H1 (cell line): ENCODE measurements at regions not wholly inside any gene's neighbourhood (a gene's known extent, or its start where the extent isn't known, plus 50 kb on each side); places are given as distances from the start of the nearest gene placed in this dataset.

Experiments used
- CTCF ChIA-PET: fragments of 300-600 bp; sonication (Branson Sonifier 250); formaldehyde crosslinking; loops from one replicate; lab custom pipeline; 2021; ENCODE audit not compliant: partially characterized antibody; lab: Charles Lee
- POLR2A ChIA-PET: fragments of 300-600 bp; sonication (Branson Sonifier 250); formaldehyde crosslinking; loops from one replicate; lab custom pipeline; 2021; ENCODE audit warnings: inconsistent platforms; ENCODE audit not compliant: partially characterized antibody; lab: Charles Lee
- DNase-seq, 2 experiments: peaks; one replicate each; pipeline versions ENCODE4 v3.0.0 to v3.0.0-alpha.2; 2010 to 2022; ENCODE audit warnings: low spot score in 2 of 2, low read depth in 1 of 2, mixed read lengths in 1 of 2
- FAIRE-seq: peaks from 2 replicates; lab custom pipeline; 2011; peaks lifted over from hg19 to GRCh38; lab: Jason Lieb, UNC
- H2AFZ ChIP-seq: 2 replicates; pipeline ENCODE4 v1.8.1; 2012; ENCODE audit warnings: low read length, inconsistent platforms
- H2AK5ac ChIP-seq: 2 replicates; pipeline ENCODE4 v1.6.1; 2013; ENCODE audit warnings: low read depth, low read length
- H2BK120ac ChIP-seq: replicated peaks from 2 replicates; pipeline ENCODE3; 2013; ENCODE audit warnings: low read depth, low read length, inconsistent platforms
- H2BK12ac ChIP-seq: 2 replicates; pipeline ENCODE4 v1.6.1; 2013; ENCODE audit warnings: low read depth, low read length
- H2BK15ac ChIP-seq: 2 replicates; pipeline ENCODE4 v1.6.1; 2013; ENCODE audit warnings: low read length
- H2BK20ac ChIP-seq: 2 replicates; pipeline ENCODE4 v1.6.1; 2013; ENCODE audit warnings: low read length
- H2BK5ac ChIP-seq: 2 replicates; pipeline ENCODE4 v1.6.1; 2013; ENCODE audit warnings: low read depth, low read length
- H3K14ac ChIP-seq: 2 replicates; pipeline ENCODE4 v1.6.1; 2013; ENCODE audit warnings: inconsistent platforms; ENCODE audit not compliant: insufficient read length
- H3K18ac ChIP-seq: 2 replicates; pipeline ENCODE4 v1.6.1; 2013; ENCODE audit warnings: low read length; ENCODE audit errors: extremely low read depth
- H3K23ac ChIP-seq: 2 replicates; pipeline ENCODE4 v1.6.1; 2013; ENCODE audit warnings: inconsistent platforms; ENCODE audit not compliant: insufficient read length
- H3K23me2 ChIP-seq: 2 replicates; pipeline ENCODE4 v1.6.1; 2013; ENCODE audit warnings: low read depth, low read length
- H3K27ac ChIP-seq: 2 replicates; pipeline ENCODE4 v1.6.1; 2011; ENCODE audit warnings: low read depth, low read length, inconsistent platforms
- H3K27me3 ChIP-seq, 4 experiments: replicated peaks in 1 of 4; 1 replicate in 1 of 4; 2 replicates in 3 of 4; pipeline versions ENCODE4 v1.6.1 to v1.8.1; 2011 to 2013; ENCODE audit warnings: low read length in 3 of 4, mild to moderate bottlenecking in 3 of 4, inconsistent platforms in 2 of 4, mixed read lengths in 2 of 4, moderate library complexity in 1 of 4; ENCODE audit not compliant: control insufficient read depth in 3 of 4, insufficient read depth in 3 of 4; ENCODE audit errors: extremely low read depth in 1 of 4
- H3K36me3 ChIP-seq, 4 experiments: 2 replicates each; pipeline versions ENCODE4 v1.6.1 to v1.8.1; 2011 to 2013; ENCODE audit warnings: mild to moderate bottlenecking in 4 of 4, low read length in 3 of 4, moderate library complexity in 2 of 4, control low read depth in 1 of 4, inconsistent platforms in 1 of 4; ENCODE audit not compliant: insufficient read depth in 4 of 4, control insufficient read depth in 2 of 4
- H3K4ac ChIP-seq: replicated peaks from 2 replicates; pipeline ENCODE3; 2013; ENCODE audit warnings: low read length, low read depth, mixed read lengths, inconsistent platforms; ENCODE audit not compliant: insufficient read length
- H3K4me1 ChIP-seq, 4 experiments: replicated peaks in 1 of 4; 1 replicate in 1 of 4; 2 replicates in 3 of 4; pipeline versions ENCODE4 v1.6.1 to v1.8.1; 2011 to 2013; ENCODE audit warnings: low read length in 3 of 4, inconsistent platforms in 2 of 4, mixed read lengths in 1 of 4; ENCODE audit not compliant: insufficient read depth in 4 of 4, control insufficient read depth in 3 of 4
- H3K4me2 ChIP-seq, 2 experiments: 2 replicates each; pipeline versions ENCODE4 v1.6.1 to v1.8.1; 2011 to 2013; ENCODE audit warnings: low read depth in 2 of 2, low read length in 2 of 2, control low read depth in 1 of 2, inconsistent platforms in 1 of 2, mild to moderate bottlenecking in 1 of 2; ENCODE audit not compliant: insufficient read depth in 1 of 2
- H3K4me3 ChIP-seq, 4 experiments: fragments of 200-600, 300-600 bp in 1 of 4; sonication (generic), shearing (Covaris generic), sonication (Bioruptor Twin) in 1 of 4; 2 replicates each; pipeline versions ENCODE4 v1.5.1 to v1.8.1; 2011 to 2016; ENCODE audit warnings: low read length in 4 of 4, low read depth in 3 of 4, control low read depth in 2 of 4, inconsistent platforms in 2 of 4, mild to moderate bottlenecking in 2 of 4, mixed read lengths in 1 of 4, moderate library complexity in 1 of 4; ENCODE audit not compliant: insufficient read depth in 2 of 4; ENCODE audit errors: extremely low read depth in 1 of 4
- H3K56ac ChIP-seq: replicated peaks from 2 replicates; pipeline ENCODE3; 2013; ENCODE audit warnings: low read depth, mild to moderate bottlenecking, mixed read lengths, low read length, inconsistent platforms; ENCODE audit not compliant: insufficient read length
- H3K79me1 ChIP-seq: 2 replicates; pipeline ENCODE4 v1.6.1; 2013; ENCODE audit warnings: low read depth, low read length, control low read depth
- H3K79me2 ChIP-seq, 2 experiments: 2 replicates each; pipeline versions ENCODE4 v1.6.1 to v1.8.1; 2012 to 2013; ENCODE audit warnings: low read length in 2 of 2, mild to moderate bottlenecking in 2 of 2, inconsistent platforms in 1 of 2; ENCODE audit not compliant: insufficient read depth in 2 of 2, control insufficient read depth in 1 of 2
- H3K9ac ChIP-seq, 4 experiments: replicated peaks in 1 of 4; 1 replicate in 1 of 4; 2 replicates in 3 of 4; pipeline versions ENCODE4 v1.6.1 to v1.8.1; 2011 to 2013; ENCODE audit warnings: low read depth in 3 of 4, low read length in 3 of 4, control low read depth in 2 of 4, mild to moderate bottlenecking in 2 of 4, moderate library complexity in 2 of 4, inconsistent platforms in 1 of 4; ENCODE audit errors: extremely low read depth in 1 of 4
- H3K9me3 ChIP-seq, 2 experiments: 2 replicates each; pipeline versions ENCODE4 v1.6.1 to v1.8.1; 2012 to 2013; ENCODE audit warnings: mild to moderate bottlenecking in 2 of 2, moderate library complexity in 2 of 2, control low read depth in 1 of 2, inconsistent platforms in 1 of 2, low read depth in 1 of 2, low read length in 1 of 2, mixed read lengths in 1 of 2; ENCODE audit not compliant: insufficient read depth in 2 of 2
- H4K20me1 ChIP-seq, 2 experiments: replicated peaks in 1 of 2; 2 replicates each; pipeline versions ENCODE3 to v1.8.1; 2011 to 2013; ENCODE audit warnings: inconsistent platforms in 2 of 2, low read length in 2 of 2, mild to moderate bottlenecking in 1 of 2; ENCODE audit not compliant: insufficient read depth in 2 of 2, control insufficient read depth in 1 of 2
- H4K5ac ChIP-seq: 2 replicates; pipeline ENCODE4 v1.6.1; 2013; ENCODE audit warnings: low read length, low read depth, mixed read lengths, inconsistent platforms; ENCODE audit not compliant: insufficient read length
- H4K8ac ChIP-seq: 2 replicates; pipeline ENCODE4 v1.8.0; 2013; ENCODE audit warnings: mild to moderate bottlenecking, moderate library complexity, low read length, inconsistent platforms; ENCODE audit not compliant: insufficient read depth; ENCODE audit errors: extremely low read depth
- H4K91ac ChIP-seq: replicated peaks from 2 replicates; pipeline ENCODE3; 2013; ENCODE audit warnings: low read length, mixed read lengths, inconsistent platforms; ENCODE audit not compliant: insufficient read length
- BACH1 ChIP-seq: IDR thresholded peaks from 2 replicates; pipeline ENCODE4 v1.6.1; 2012; ENCODE audit warnings: low read length, improper control_type of control experiment
- CEBPB ChIP-seq: IDR thresholded peaks from 2 replicates; pipeline ENCODE4 v1.6.1; 2012; ENCODE audit warnings: low read depth, low read length
- CHD1 ChIP-seq: IDR thresholded peaks from 2 replicates; pipeline ENCODE4 v1.6.1; 2012; ENCODE audit warnings: low read depth, low read length, improper control_type of control experiment
- CREB1 ChIP-seq: IDR thresholded peaks from 2 replicates; pipeline ENCODE4 v1.6.1; 2012; ENCODE audit warnings: inconsistent platforms
- CTCF ChIP-seq, 3 experiments: IDR thresholded peaks; 1 replicate in 2 of 3; 2 replicates in 1 of 3; pipeline versions ENCODE4 v1.5.1 to v1.6.1; 2011; ENCODE audit warnings: low read length in 3 of 3, mild to moderate bottlenecking in 3 of 3, inconsistent platforms in 2 of 3, low read depth in 1 of 3, moderate library complexity in 1 of 3; ENCODE audit not compliant: insufficient read depth in 1 of 3; ENCODE audit errors: control extremely low read depth in 1 of 3
- EGR1 ChIP-seq: IDR thresholded peaks from 2 replicates; pipeline ENCODE4 v1.6.1; 2011; ENCODE audit warnings: low read depth, low read length, borderline replicate concordance
- HDAC6 ChIP-seq: IDR thresholded peaks from one replicate; pipeline ENCODE4 v1.7.1; 2012; ENCODE audit warnings: low read depth, mild to moderate bottlenecking, inconsistent platforms, low read length, moderate library complexity
- KDM1A ChIP-seq: fragments of 200-600, 300-600 bp; sonication (generic); IDR thresholded peaks from 2 replicates; pipeline ENCODE4 v1.7.1; 2016; ENCODE audit warnings: mild to moderate bottlenecking, low read length, borderline replicate concordance
- KDM5A ChIP-seq: fragments of 200-600 bp; IDR thresholded peaks from 2 replicates; pipeline ENCODE4 v1.7.1; 2012; ENCODE audit warnings: mild to moderate bottlenecking, low read length, inconsistent platforms, mixed read lengths
- NRF1 ChIP-seq: IDR thresholded peaks from 2 replicates; pipeline ENCODE4 v1.6.1; 2011; ENCODE audit warnings: mild to moderate bottlenecking, low read depth, low read length, improper control_type of control experiment
- PHF8 ChIP-seq: fragments of 200-600 bp; sonication (generic); conservative IDR thresholded peaks from 2 replicates; pipeline ENCODE4 v1.7.1; 2012; ENCODE audit warnings: low read depth, mild to moderate bottlenecking, inconsistent platforms, low read length, moderate library complexity
- RNF2 ChIP-seq: fragments of 200-900, 300-1000 bp; sonication (generic); IDR thresholded peaks from 2 replicates; pipeline ENCODE4 v1.7.1; 2016; ENCODE audit warnings: borderline replicate concordance, low read depth, mild to moderate bottlenecking, antibody characterized with exemption, low read length; ENCODE audit not compliant: poor library complexity, severe bottlenecking; ENCODE audit errors: missing control alignments
- TAF1 ChIP-seq: IDR thresholded peaks from 2 replicates; pipeline ENCODE4 v1.6.1; 2011; ENCODE audit warnings: mild to moderate bottlenecking, low read depth, low read length
- WGBS, 2 experiments: shearing (Covaris generic) in 1 of 2; methylation state at CpG; one replicate each; pipeline versions ENCODE4 v1.1.6 to v1.1.7; 2013 to 2015; ENCODE audit warnings: low lambda C conversion rate in 2 of 2, mixed read lengths in 2 of 2, inconsistent platforms in 1 of 2, low coverage in 1 of 2, missing lambda C conversion rate in 1 of 2; ENCODE audit not compliant: insufficient replicate concordance in 2 of 2, insufficient coverage in 1 of 2, insufficient read length in 1 of 2; ENCODE audit errors: extremely low coverage in 1 of 2, missing lambda C conversion rate in 1 of 2; 5-methylcytosine and 5-hydroxymethylcytosine counted together

- H4K20me1 ChIP-seq: no peaks in the 10 kb centered on the region
- H2BK15ac ChIP-seq: no peak overlapping the region
- H3K4me1 ChIP-seq: peaks cover 0 to 2% (median 0%) of the 10 kb centered on the region in 4 experiments; a peak in 1 of 7 replicates
- H3K23ac ChIP-seq: no peak overlapping the region
- no peak overlapping the region for H4K5ac ChIP-seq
- H3K27ac ChIP-seq: no peak overlapping the region
- H3K9me3 ChIP-seq: no peaks in the 10 kb centered on the region
- H3K23me2 ChIP-seq: no peaks in the 10 kb centered on the region; the same call in 1 of the 2 replicates
- H2BK20ac ChIP-seq: no peak overlapping the region
- H4K8ac ChIP-seq: no peak overlapping the region
- H3K79me2 ChIP-seq: no peaks in the 10 kb centered on the region
- no peak overlapping the region for H2BK120ac ChIP-seq
- no peak overlapping the region for H2AFZ ChIP-seq
- 90% methylated on average over 3 of the region's 3 CpGs; no CpG with 5 or more reads in 1 of the 2 experiments for WGBS, 2 experiments
- H3K9ac ChIP-seq: no peak overlapping the region
- H2BK12ac ChIP-seq: no peak overlapping the region
- H3K36me3 ChIP-seq: no peaks in the 10 kb centered on the region
- no peak for DNase-seq
- H3K18ac ChIP-seq: no peak overlapping the region
- H3K4ac ChIP-seq: no peak overlapping the region
- H3K27me3 ChIP-seq: no peaks in the 10 kb centered on the region
- H3K4me3 ChIP-seq: no peak overlapping the region
- ChIA-PET POLR2A (no interaction called here), CTCF (interaction anchor here (0.8 to 1.3 kb wide), 4 partner anchors 131 to 541 kb away, joined by 3 read pairs; no protein-coding TSS in a partner anchor)
- H3K79me1 ChIP-seq: no peaks in the 10 kb centered on the region
- H2BK5ac ChIP-seq: no peak overlapping the region
- no peak overlapping the region for H4K91ac ChIP-seq
- H3K14ac ChIP-seq: no peak overlapping the region
- H3K56ac ChIP-seq: no peak overlapping the region
- no peak overlapping the region for H2AK5ac ChIP-seq
- FAIRE-seq: no peak
- no peak overlapping the region for H3K4me2 ChIP-seq
- no peak for TF ChIP-seq KDM1A
- TF ChIP-seq TAF1: no peak
- no peak for TF ChIP-seq HDAC6
- no peak for TF ChIP-seq NRF1
- no peak for TF ChIP-seq BACH1
- no peak for TF ChIP-seq KDM5A
- TF ChIP-seq EGR1: no peak
- no peak for TF ChIP-seq CEBPB
- TF ChIP-seq PHF8: no peak
- no peak for TF ChIP-seq CREB1
- no peak for TF ChIP-seq RNF2
- TF ChIP-seq CTCF (IDR thresholded peaks at IDR 0.05; ENCODE audit: control extremely low read depth in 1 of 3, insufficient read depth in 1 of 3, low read depth in 1 of 3, low read length in 3 of 3): no peak
- TF ChIP-seq CHD1: no peak
These were observed 176.5 kb downstream of the QDPR start for GRCh38 chr4:17335371-17335770.
